H9 (cell line): ENCODE measurements at regions not wholly inside any gene's neighbourhood (a gene's known extent, or its start where the extent isn't known, plus 50 kb on each side); places are given as distances from the start of the nearest gene placed in this dataset.

Experiments
- DNase-seq: peaks from one replicate; pipeline ENCODE4 v3.0.0-alpha.2; 2017
- H2AFZ ChIP-seq: one replicate; pipeline ENCODE4 v1.6.1; 2013; ENCODE audit warnings: mild to moderate bottlenecking, low read length, control low read depth, moderate library complexity
- H2AK5ac ChIP-seq: 2 replicates; pipeline ENCODE4 v1.6.1; 2013; ENCODE audit warnings: low read length, control low read depth, mixed read lengths; ENCODE audit not compliant: insufficient read length
- H2BK120ac ChIP-seq: one replicate; pipeline ENCODE4 v1.6.1; 2013; ENCODE audit warnings: low read depth, mild to moderate bottlenecking, low read length, control low read depth, inconsistent platforms; ENCODE audit not compliant: poor library complexity, severe bottlenecking
- H2BK12ac ChIP-seq: 2 replicates; pipeline ENCODE4 v1.6.1; 2013; ENCODE audit warnings: low read length, control low read depth, mixed read lengths, low read depth; ENCODE audit not compliant: insufficient read length
- H2BK15ac ChIP-seq: 2 replicates; pipeline ENCODE4 v1.6.1; 2013; ENCODE audit warnings: low read depth, low read length, control low read depth
- H2BK20ac ChIP-seq: one replicate; pipeline ENCODE4 v1.6.1; 2013; ENCODE audit warnings: low read depth, mild to moderate bottlenecking, low read length, control low read depth, inconsistent platforms; ENCODE audit not compliant: poor library complexity, severe bottlenecking
- H2BK5ac ChIP-seq: 2 replicates; pipeline ENCODE4 v1.6.1; 2013; ENCODE audit warnings: low read length, control low read depth, mixed read lengths; ENCODE audit not compliant: insufficient read length
- H3K14ac ChIP-seq: 2 replicates; pipeline ENCODE4 v1.6.1; 2013; ENCODE audit warnings: low read length, control low read depth; ENCODE audit not compliant: insufficient read depth
- H3K18ac ChIP-seq: 2 replicates; pipeline ENCODE4 v1.6.1; 2013; ENCODE audit warnings: low read depth, mild to moderate bottlenecking, mixed read lengths, low read length, control low read depth; ENCODE audit not compliant: insufficient read length
- H3K23ac ChIP-seq: 2 replicates; pipeline ENCODE4 v1.6.1; 2013; ENCODE audit warnings: low read length, control low read depth, mixed read lengths, low read depth; ENCODE audit not compliant: insufficient read length
- H3K23me2 ChIP-seq: 2 replicates; pipeline ENCODE4 v1.6.1; 2013; ENCODE audit warnings: low read depth, mild to moderate bottlenecking, mixed read lengths, low read length, control low read depth; ENCODE audit not compliant: insufficient read length, poor library complexity, severe bottlenecking
- H3K27ac ChIP-seq: 2 replicates; pipeline ENCODE4 v1.5.1; 2013; ENCODE audit warnings: low read length, control low read depth, mixed read lengths, low read depth; ENCODE audit not compliant: insufficient read length
- H3K27me3 ChIP-seq: 2 replicates; pipeline ENCODE4 v1.6.1; 2013; ENCODE audit warnings: low read length, control low read depth, inconsistent platforms; ENCODE audit not compliant: insufficient read depth
- H3K4ac ChIP-seq: 2 replicates; pipeline ENCODE4 v1.6.1; 2013; ENCODE audit warnings: low read depth, mild to moderate bottlenecking, control low read depth, inconsistent platforms, low read length, moderate library complexity
- H3K4me1 ChIP-seq: 2 replicates; pipeline ENCODE4 v1.6.1; 2013; ENCODE audit warnings: low read length, control low read depth, inconsistent platforms; ENCODE audit not compliant: insufficient read depth
- H3K4me2 ChIP-seq: 2 replicates; pipeline ENCODE4 v1.6.1; 2013; ENCODE audit warnings: low read length, control low read depth, mixed read lengths; ENCODE audit not compliant: insufficient read length, insufficient read depth
- H3K56ac ChIP-seq: 2 replicates; pipeline ENCODE4 v1.6.1; 2013; ENCODE audit warnings: low read depth, mild to moderate bottlenecking, mixed read lengths, low read length, control low read depth; ENCODE audit not compliant: insufficient read length
- H3K79me1 ChIP-seq: 2 replicates; pipeline ENCODE4 v1.6.1; 2013; ENCODE audit warnings: low read depth, mild to moderate bottlenecking, moderate library complexity, low read length, control low read depth, inconsistent platforms; ENCODE audit not compliant: insufficient read depth, poor library complexity, severe bottlenecking
- H3K79me2 ChIP-seq: 2 replicates; pipeline ENCODE4 v1.6.1; 2013; ENCODE audit warnings: low read length, control low read depth, inconsistent platforms; ENCODE audit not compliant: insufficient read depth
- H3K9ac ChIP-seq: 2 replicates; pipeline ENCODE4 v1.6.1; 2013; ENCODE audit warnings: low read length, control low read depth, mixed read lengths; ENCODE audit not compliant: insufficient read length; ENCODE audit errors: extremely low read depth
- H3K9me3 ChIP-seq: one replicate; pipeline ENCODE4 v1.6.1; 2013; ENCODE audit warnings: low read depth, low read length, inconsistent platforms; ENCODE audit not compliant: control insufficient read depth
- H3T11ph ChIP-seq: one replicate; pipeline ENCODE4 v1.6.1; 2013; ENCODE audit warnings: mild to moderate bottlenecking, low read length, control low read depth, inconsistent platforms
- H4K20me1 ChIP-seq: one replicate; pipeline ENCODE4 v1.6.1; 2013; ENCODE audit not compliant: control insufficient read depth, insufficient read length, insufficient read depth
- H4K5ac ChIP-seq: 2 replicates; pipeline ENCODE4 v1.6.1; 2013; ENCODE audit warnings: low read depth, mild to moderate bottlenecking, mixed read lengths, low read length, control low read depth; ENCODE audit not compliant: insufficient read length
- H4K8ac ChIP-seq: replicated peaks from 2 replicates; pipeline ENCODE4 v1.6.1; 2013; ENCODE audit warnings: low read length, control low read depth, mixed read lengths, low read depth; ENCODE audit not compliant: insufficient read length
- H4K91ac ChIP-seq: 2 replicates; pipeline ENCODE4 v1.6.1; 2013; ENCODE audit warnings: low read depth, mild to moderate bottlenecking, moderate library complexity, mixed read lengths, low read length, control low read depth; ENCODE audit not compliant: insufficient read length
- H3K27ac Mint-ChIP-seq, 3 experiments: 2 replicates in 2 of 3; 3 replicates in 1 of 3; pipeline ENCODE4 v1.8.0; 2020 to 2021; ENCODE audit warnings: mixed read lengths in 3 of 3, mild to moderate bottlenecking in 1 of 3, moderate library complexity in 1 of 3
- H3K27me3 Mint-ChIP-seq: 2 replicates; pipeline ENCODE4 v1.8.0; 2021; ENCODE audit warnings: low read depth, mild to moderate bottlenecking, moderate library complexity, mixed read lengths
- H3K36me3 Mint-ChIP-seq, 3 experiments: 2 replicates in 2 of 3; 3 replicates in 1 of 3; pipeline ENCODE4 v1.8.0; 2020 to 2021; ENCODE audit warnings: low read depth in 3 of 3, mixed read lengths in 3 of 3; ENCODE audit not compliant: insufficient read depth in 1 of 3
- H3K4me1 Mint-ChIP-seq, 2 experiments: 2 replicates each; pipeline ENCODE4 v1.8.0; 2020; ENCODE audit warnings: mixed read lengths in 2 of 2
- H3K4me3 Mint-ChIP-seq, 2 experiments: 2 replicates in 1 of 2; 3 replicates in 1 of 2; pipeline ENCODE4 v1.8.0; 2020 to 2021; ENCODE audit warnings: mild to moderate bottlenecking in 2 of 2, mixed read lengths in 2 of 2, moderate library complexity in 1 of 2
- H3K9me3 Mint-ChIP-seq, 2 experiments: 2 replicates in 1 of 2; 3 replicates in 1 of 2; pipeline ENCODE4 v1.8.0; 2020; ENCODE audit warnings: mild to moderate bottlenecking in 2 of 2, mixed read lengths in 2 of 2, moderate library complexity in 1 of 2
- WGBS: extraction: QIAGEN DNeasy Blood & Tissue Kit; methylation state at CpG from one replicate; pipeline ENCODE4 v1.1.7; 2013; ENCODE audit warnings: missing lambda C conversion rate, low lambda C conversion rate, mixed read lengths; ENCODE audit not compliant: insufficient read length; ENCODE audit errors: extremely low coverage; 5-methylcytosine and 5-hydroxymethylcytosine counted together
- TF ChIP-seq, protein P1 (sequence below): fragments of 200-600 bp; sonication (generic); conservative IDR thresholded peaks from 3 replicates; pipeline ENCODE4 v1.8.0; 2021; ENCODE audit warnings: antibody characterized with exemption, mild to moderate bottlenecking

DNA sequence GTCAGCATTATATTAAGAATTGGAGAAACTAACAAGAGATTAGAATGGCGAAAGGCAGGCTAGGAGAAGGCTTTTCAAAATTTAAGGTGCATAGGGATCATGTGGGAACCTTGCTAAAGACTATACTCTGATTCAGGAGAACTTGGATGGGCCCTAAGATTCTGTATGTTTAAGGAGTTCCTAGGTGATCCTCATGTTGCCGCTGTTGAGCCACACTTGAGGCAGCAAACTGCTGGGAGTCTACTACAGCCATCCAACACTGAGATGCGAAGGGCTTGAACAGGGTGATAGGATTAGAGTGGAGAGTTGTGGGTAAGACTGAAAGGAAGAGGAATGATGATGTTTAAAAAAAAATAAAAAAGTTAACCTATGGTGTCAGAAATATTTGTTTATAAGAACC is 1013.2 kb downstream of the MRPL39 start:
- Histone ChIP-seq H3K23ac (no peak overlapping the region), H3K23me2 (no peaks in the 10 kb centered on the region), H3K79me2 (no peaks in the 10 kb centered on the region), H3K18ac (no peak overlapping the region), H3K14ac (no peak overlapping the region), H2AK5ac (no peak overlapping the region), H3K9ac (no peak overlapping the region), H3K27ac (no peak overlapping the region), H3K56ac (no peak overlapping the region), H2BK5ac (no peak overlapping the region), H3T11ph (no peak overlapping the region), H3K9me3 (no peaks in the 10 kb centered on the region), H4K91ac (no peak overlapping the region), H2BK120ac (no peak overlapping the region), H3K4ac (no peak overlapping the region), H4K5ac (no peak overlapping the region), H4K8ac (no peak overlapping the region), H3K4me1 (no peaks in the 10 kb centered on the region), H2BK12ac (no peak overlapping the region), H3K4me2 (no peak overlapping the region), H2AFZ (no peak overlapping the region), H2BK15ac (no peak overlapping the region), H2BK20ac (no peak overlapping the region), H4K20me1 (no peaks in the 10 kb centered on the region), H3K79me1 (no peaks in the 10 kb centered on the region), H3K27me3 (no peaks in the 10 kb centered on the region)
- DNase-seq, result no peak
- Mint-ChIP-seq H3K4me1 (no peaks in the 10 kb centered on the region), H3K36me3 (peaks cover 0 to 5% (median 0%) of the 10 kb centered on the region in 3 experiments; a peak in 2 of 7 replicates), H3K4me3 (no peak overlapping the region), H3K27me3 (no peaks in the 10 kb centered on the region; the same call in 1 of the 2 replicates), H3K27ac (no peak overlapping the region), H3K9me3 (peaks cover 39 to 54% of the 10 kb centered on the region in 2 experiments)
- no CpG with 5 or more reads among the region's 3 CpGs for WGBS
- TF ChIP-seq, protein P1, sequence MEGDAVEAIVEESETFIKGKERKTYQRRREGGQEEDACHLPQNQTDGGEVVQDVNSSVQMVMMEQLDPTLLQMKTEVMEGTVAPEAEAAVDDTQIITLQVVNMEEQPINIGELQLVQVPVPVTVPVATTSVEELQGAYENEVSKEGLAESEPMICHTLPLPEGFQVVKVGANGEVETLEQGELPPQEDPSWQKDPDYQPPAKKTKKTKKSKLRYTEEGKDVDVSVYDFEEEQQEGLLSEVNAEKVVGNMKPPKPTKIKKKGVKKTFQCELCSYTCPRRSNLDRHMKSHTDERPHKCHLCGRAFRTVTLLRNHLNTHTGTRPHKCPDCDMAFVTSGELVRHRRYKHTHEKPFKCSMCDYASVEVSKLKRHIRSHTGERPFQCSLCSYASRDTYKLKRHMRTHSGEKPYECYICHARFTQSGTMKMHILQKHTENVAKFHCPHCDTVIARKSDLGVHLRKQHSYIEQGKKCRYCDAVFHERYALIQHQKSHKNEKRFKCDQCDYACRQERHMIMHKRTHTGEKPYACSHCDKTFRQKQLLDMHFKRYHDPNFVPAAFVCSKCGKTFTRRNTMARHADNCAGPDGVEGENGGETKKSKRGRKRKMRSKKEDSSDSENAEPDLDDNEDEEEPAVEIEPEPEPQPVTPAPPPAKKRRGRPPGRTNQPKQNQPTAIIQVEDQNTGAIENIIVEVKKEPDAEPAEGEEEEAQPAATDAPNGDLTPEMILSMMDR, result 0 out of 3 replicates have a peak, but pooled peaks have one; percentile 31
